ENCODE measurements at regions not wholly inside any gene's neighbourhood (a gene's known extent, or its start where the extent isn't known, plus 50 kb on each side); places are given as distances from the start of the nearest gene placed in this dataset.
"Not testable (repeated sequence)": the region's sequence is repeated elsewhere in the genome, so short reads cannot be mapped to it uniquely, and the experiment has no call there.

DNA sequence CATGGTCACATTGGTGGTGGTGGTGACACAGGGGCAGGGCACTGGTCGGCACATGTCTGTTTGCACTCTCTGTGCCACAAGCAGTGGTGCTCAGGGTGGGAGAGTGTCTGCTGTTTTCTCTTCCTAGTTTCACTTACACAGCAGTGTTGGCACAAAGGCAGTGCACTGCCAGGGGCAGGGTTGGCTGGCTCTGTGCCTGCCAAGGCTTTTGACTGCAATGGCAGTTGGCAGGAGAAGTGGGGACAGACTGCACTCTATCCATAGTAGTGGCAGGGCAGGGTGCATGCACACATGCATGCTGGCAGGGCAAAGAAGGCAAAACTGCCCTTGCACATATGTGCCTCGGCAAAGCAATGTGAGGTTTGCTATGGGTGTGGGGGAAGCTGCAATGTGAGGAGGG lies 635.9 kb downstream of the SUCLG1 start:
- no peak for DNase-seq (ENCODE audit: low read depth, low spot score)
- in situ Hi-C loops (cut with HindIII; ENCODE audit: low sequenced_read_pairs), result no loop called here
- TF ChIP-seq, protein P1, sequence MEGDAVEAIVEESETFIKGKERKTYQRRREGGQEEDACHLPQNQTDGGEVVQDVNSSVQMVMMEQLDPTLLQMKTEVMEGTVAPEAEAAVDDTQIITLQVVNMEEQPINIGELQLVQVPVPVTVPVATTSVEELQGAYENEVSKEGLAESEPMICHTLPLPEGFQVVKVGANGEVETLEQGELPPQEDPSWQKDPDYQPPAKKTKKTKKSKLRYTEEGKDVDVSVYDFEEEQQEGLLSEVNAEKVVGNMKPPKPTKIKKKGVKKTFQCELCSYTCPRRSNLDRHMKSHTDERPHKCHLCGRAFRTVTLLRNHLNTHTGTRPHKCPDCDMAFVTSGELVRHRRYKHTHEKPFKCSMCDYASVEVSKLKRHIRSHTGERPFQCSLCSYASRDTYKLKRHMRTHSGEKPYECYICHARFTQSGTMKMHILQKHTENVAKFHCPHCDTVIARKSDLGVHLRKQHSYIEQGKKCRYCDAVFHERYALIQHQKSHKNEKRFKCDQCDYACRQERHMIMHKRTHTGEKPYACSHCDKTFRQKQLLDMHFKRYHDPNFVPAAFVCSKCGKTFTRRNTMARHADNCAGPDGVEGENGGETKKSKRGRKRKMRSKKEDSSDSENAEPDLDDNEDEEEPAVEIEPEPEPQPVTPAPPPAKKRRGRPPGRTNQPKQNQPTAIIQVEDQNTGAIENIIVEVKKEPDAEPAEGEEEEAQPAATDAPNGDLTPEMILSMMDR (IDR thresholded peaks at IDR 0.05; ENCODE audit: low read depth, low read length), result no peak
- H3K4me3 ChIP-seq (ENCODE audit: low read depth, low read length), result no peak overlapping the region

DNA sequence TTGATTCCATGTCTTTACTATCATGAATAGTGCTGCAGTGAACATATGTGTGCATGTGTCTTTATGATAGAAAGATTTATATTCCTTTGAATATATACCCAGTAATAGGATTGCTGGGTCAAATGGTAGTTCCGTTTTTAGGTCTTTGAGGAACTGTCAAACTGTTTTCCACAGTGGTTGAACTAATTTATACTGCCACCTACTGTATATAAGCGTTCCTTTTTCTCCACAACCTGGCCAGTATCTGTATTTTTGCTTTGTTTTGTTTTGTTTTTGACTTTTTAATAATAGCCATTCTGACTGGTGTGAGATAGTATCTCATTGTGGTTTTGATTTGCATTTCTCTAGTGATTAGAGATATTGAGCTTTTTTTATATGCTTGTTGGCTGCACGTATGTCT lies 641.6 kb downstream of the SUCLG1 start:
- in situ Hi-C loops (cut with HindIII; ENCODE audit: low sequenced_read_pairs), result no loop called here
- H3K4me3 ChIP-seq (ENCODE audit: low read depth, low read length), result no peak overlapping the region
- TF ChIP-seq, protein P1 (IDR thresholded peaks at IDR 0.05; ENCODE audit: low read depth, low read length), result no peak
- no peak for DNase-seq (ENCODE audit: low read depth, low spot score)

DNA sequence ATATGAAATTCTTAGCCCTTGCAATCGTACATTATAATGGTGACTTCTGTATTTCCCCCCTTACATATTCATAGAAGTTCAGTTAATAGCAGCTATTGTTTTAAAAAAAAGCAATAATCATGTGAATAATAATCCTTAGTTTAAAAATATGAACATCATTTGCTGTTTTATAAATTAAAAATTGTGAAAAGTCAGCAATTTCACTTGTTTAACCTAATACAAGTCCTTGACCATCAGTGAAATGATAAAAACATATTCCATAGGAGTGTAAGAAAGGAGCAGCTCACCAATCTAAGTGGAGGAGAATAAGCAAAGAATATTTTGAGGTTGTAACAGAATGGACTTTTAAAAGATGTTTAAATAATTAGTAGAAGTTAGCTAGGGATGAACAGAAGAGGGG lies 650.2 kb downstream of the SUCLG1 start:
- in situ Hi-C loops (cut with HindIII; ENCODE audit: low sequenced_read_pairs), result no loop called here
- TF ChIP-seq, protein P1 (IDR thresholded peaks at IDR 0.05; ENCODE audit: low read depth, low read length), result no peak
- H3K4me3 ChIP-seq (ENCODE audit: low read depth, low read length), result no peak overlapping the region
- no peak for DNase-seq (ENCODE audit: low read depth, low spot score)

DNA sequence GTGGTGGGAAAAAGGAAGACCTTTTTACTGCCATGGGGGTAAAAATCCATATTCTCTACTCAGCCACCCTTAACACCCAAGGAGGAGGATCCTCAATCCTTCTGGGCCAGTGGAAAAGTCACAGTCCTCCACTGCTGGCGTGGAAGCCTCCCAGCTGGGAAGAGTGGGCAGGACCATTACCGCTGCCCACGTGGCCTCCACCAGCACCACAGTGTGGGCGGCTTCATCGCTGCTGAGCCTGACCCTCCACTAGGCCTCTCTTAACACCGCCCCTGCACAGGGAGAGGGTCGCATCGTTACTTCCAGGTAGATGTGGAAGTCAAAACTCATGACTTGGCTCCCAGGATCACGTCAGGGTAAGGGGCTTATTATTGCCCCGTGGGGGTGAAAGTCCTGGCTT lies 656.5 kb downstream of the SUCLG1 start:
- no peak overlapping the region for H3K4me3 ChIP-seq (ENCODE audit: low read depth, low read length)
- TF ChIP-seq, protein P1 (IDR thresholded peaks at IDR 0.05; ENCODE audit: low read depth, low read length), result no peak
- in situ Hi-C loops (cut with HindIII; ENCODE audit: low sequenced_read_pairs), result no loop called here

DNA sequence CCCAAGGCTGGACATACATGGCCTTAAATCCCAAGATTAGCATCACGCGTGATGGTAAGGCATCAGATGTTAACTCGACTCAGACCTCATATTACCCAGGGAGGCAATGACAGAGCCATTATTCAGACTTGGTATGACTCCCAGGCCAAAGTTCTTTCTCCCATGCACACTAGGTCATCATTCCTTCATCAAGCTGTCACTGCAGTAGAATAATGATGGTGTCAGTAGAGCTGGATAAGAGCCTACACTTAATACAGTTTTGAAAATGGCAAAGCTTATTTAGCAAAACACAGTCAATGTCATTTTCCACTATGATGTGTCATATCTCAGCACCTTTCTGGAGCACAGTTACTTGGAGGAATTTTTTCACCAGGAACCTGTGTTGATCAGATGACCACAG lies 663.3 kb downstream of the SUCLG1 start:
- no peak for DNase-seq (ENCODE audit: low read depth, low spot score)
- in situ Hi-C loops (cut with HindIII; ENCODE audit: low sequenced_read_pairs), result no loop called here
- TF ChIP-seq, protein P1 (IDR thresholded peaks at IDR 0.05; ENCODE audit: low read depth, low read length), result no peak
- H3K4me3 ChIP-seq (ENCODE audit: low read depth, low read length), result no peak overlapping the region

More for the DNA sequence above, 656.5 kb downstream of the SUCLG1 start:
- DNase-seq (ENCODE audit: low read depth, low spot score), result no peak

DNA sequence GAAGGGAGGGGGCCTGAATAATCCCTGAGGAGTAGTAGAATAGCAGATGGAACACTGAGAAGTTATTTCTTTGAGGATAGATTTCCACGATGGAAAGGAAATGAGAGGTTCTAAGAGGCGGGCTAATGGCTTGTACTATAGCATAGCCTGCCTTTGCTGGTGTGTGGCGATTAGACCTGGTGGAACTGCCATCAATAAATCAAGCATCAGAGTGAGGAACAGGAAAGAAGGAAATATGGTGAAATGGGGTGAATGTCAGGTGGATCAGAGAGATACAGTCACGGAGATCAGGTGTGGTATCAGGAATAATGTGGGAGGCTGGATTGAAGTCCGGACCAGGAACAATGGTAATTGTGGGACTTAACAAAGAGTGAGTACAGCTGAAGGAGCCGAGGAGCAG lies 668.6 kb downstream of the SUCLG1 start:
- DNase-seq (ENCODE audit: low read depth, low spot score); H3K4me3 ChIP-seq (ENCODE audit: low read depth, low read length); in situ Hi-C loops (cut with HindIII; ENCODE audit: low sequenced_read_pairs): not testable (repeated sequence)

DNA sequence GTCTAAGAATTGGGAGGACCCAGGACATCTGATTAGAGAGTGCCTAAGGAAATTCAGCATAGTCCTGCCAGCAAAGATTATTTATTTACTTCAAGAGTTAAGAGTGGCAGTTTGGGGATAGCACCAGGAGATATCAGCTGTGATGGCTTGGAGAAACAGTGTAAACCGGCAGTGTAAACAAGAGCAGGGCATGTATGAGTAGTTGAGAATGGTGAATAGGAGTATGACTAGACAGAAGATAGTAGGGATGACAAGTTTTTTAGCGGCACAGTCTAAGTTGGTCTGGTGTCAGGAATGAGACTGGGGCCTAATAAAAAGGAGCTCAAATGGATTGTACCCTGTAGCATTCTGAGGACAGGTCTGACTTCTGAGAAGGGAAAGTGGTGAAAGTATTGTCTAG lies 669.4 kb downstream of the SUCLG1 start:
- in situ Hi-C loops (cut with HindIII; ENCODE audit: low sequenced_read_pairs), result not testable (repeated sequence)

DNA sequence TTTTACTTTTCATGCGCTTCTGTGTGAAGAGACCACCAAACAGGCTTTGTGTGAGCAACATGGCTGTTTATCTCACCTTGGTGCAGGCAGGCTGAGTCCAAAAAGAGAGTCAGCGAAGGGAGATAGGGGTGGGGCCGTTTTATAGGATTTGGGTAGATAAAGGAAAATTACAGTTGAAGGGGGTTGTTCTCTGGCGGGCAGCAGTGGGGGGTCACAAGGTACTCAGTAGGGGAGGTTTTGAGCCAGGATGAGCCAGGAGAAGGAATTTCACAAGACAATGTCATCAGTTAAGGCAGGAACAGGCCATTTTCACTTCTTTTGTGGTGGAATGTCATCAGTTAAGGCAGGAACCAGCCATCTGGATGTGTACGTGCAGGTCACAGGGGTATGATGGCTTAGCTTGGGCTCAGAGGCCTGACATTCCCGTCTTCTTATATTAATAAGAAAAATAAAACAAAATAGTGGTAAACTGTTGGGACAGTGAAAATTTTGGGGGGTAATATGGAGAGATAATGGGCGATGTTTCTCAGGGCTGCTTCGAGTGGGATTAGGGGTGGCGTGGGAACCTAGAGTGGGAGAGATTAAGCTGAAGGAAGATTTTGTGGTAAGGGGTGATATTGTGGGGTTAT lies 670.0 kb downstream of the SUCLG1 start:
- in situ Hi-C loops (cut with HindIII; ENCODE audit: low sequenced_read_pairs); DNase-seq (ENCODE audit: low read depth, low spot score); H3K4me3 ChIP-seq (ENCODE audit: low read depth, low read length): not testable (repeated sequence)

More for the DNA sequence above, 669.4 kb downstream of the SUCLG1 start:
- not testable (repeated sequence) for DNase-seq (ENCODE audit: low read depth, low spot score); H3K4me3 ChIP-seq (ENCODE audit: low read depth, low read length)

Measured in astrocyte of the spinal cord (primary cell).